Endodermal cell (in vitro differentiated cells): ENCODE measurements at regions not wholly inside any gene's neighbourhood (a gene's known extent, or its start where the extent isn't known, plus 50 kb on each side); places are given as distances from the start of the nearest gene placed in this dataset.

Experiments
- DNase-seq: peaks from one replicate; pipeline ENCODE4 v3.0.0-alpha.2; 2017
- H3K27ac ChIP-seq: 2 replicates; pipeline ENCODE4 v1.5.1; 2013; ENCODE audit warnings: mild to moderate bottlenecking, low read depth, low read length, moderate library complexity
- H3K27me3 ChIP-seq: 2 replicates; pipeline ENCODE4 v1.6.1; 2013; ENCODE audit warnings: mild to moderate bottlenecking, low read length, moderate library complexity; ENCODE audit not compliant: insufficient read depth, control insufficient read depth, poor library complexity, severe bottlenecking
- H3K36me3 ChIP-seq: 2 replicates; pipeline ENCODE4 v1.7.0; 2013; ENCODE audit warnings: mild to moderate bottlenecking, low read length, moderate library complexity; ENCODE audit not compliant: control insufficient read depth, insufficient read depth
- H3K4me1 ChIP-seq: one replicate; pipeline ENCODE4 v1.7.0; 2013; ENCODE audit warnings: low read length; ENCODE audit not compliant: control insufficient read depth, insufficient read depth
- H3K4me3 ChIP-seq: 2 replicates; pipeline ENCODE4 v1.5.1; 2013; ENCODE audit warnings: mild to moderate bottlenecking, low read length, moderate library complexity
- H3K9ac ChIP-seq: 2 replicates; pipeline ENCODE4 v1.6.1; 2013; ENCODE audit warnings: mild to moderate bottlenecking, low read length, moderate library complexity; ENCODE audit not compliant: poor library complexity, severe bottlenecking; ENCODE audit errors: extremely low read depth
- H3K9me3 ChIP-seq: 2 replicates; pipeline ENCODE4 v1.6.1; 2013; ENCODE audit warnings: mild to moderate bottlenecking, low read length, moderate library complexity; ENCODE audit not compliant: control insufficient read depth
- H3K27ac Mint-ChIP-seq: 2 replicates; pipeline ENCODE4 v1.8.0; 2020; ENCODE audit warnings: mixed read lengths
- H3K27me3 Mint-ChIP-seq: 2 replicates; pipeline ENCODE4 v1.8.0; 2021; ENCODE audit warnings: mild to moderate bottlenecking, mixed read lengths; ENCODE audit not compliant: insufficient read depth
- H3K36me3 Mint-ChIP-seq: 2 replicates; pipeline ENCODE4 v1.8.0; 2020; ENCODE audit warnings: low read depth, mixed read lengths
- H3K4me1 Mint-ChIP-seq: 2 replicates; pipeline ENCODE4 v1.8.0; 2020; ENCODE audit warnings: mixed read lengths
- H3K4me3 Mint-ChIP-seq: 2 replicates; pipeline ENCODE4 v1.8.0; 2020; ENCODE audit warnings: mild to moderate bottlenecking, moderate library complexity, mixed read lengths
- H3K9me3 Mint-ChIP-seq: 2 replicates; pipeline ENCODE4 v1.8.0; 2020; ENCODE audit warnings: mild to moderate bottlenecking, mixed read lengths
- WGBS, 2 experiments: methylation state at CpG; one replicate each; pipeline versions ENCODE4 v1.1.5 to v1.1.7; 2013; ENCODE audit warnings: missing lambda C conversion rate in 2 of 2, mixed read lengths in 1 of 2; ENCODE audit not compliant: insufficient coverage in 1 of 2, insufficient read length in 1 of 2; 5-methylcytosine and 5-hydroxymethylcytosine counted together
- TF ChIP-seq, protein P1 (sequence below): fragments of 200-600 bp; sonication (generic); conservative IDR thresholded peaks from 2 replicates; pipeline ENCODE4 v1.5.0; 2021; ENCODE audit warnings: antibody characterized with exemption, mild to moderate bottlenecking

DNA sequence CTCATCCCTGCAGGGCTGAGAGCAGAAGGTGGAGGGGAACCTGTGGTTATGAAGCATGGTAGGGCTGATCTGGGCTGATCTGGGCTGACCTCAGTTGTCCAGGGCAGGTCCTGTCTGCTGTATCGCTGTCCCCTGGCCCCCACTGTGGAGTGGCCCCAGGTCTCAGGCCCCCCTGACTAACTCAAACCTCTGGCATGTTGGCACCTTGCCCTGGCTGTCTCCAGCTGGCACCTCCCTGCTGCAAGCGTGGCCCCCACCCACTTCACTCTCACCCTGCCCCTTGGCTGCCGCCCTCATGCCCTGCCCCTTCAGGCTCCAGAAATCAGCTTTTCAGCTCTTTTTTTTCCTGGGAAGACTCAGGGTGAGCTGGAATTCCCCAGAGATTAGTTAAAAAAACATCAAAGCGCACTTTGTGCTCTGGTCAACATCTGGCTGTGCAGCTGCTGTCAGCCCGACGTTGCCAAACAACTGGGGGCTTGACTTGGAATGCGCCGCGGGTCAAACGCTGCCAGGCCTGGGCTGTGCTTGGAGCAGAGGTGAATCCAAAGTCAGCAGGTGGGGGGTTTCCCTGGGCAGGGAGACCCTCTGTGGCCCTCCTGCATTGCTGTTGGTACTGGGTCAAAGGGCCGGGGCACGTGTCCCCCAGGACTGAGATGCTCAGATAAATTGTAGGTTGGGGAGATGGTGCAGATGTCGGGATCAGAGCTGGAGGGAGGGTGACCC is 173.8 kb upstream of the HDAC4 start:
- Histone ChIP-seq H3K27me3 (no peaks in the 10 kb centered on the region), H3K4me1 (no peaks in the 10 kb centered on the region), H3K4me3 (no peak overlapping the region), H3K9me3 (no peaks in the 10 kb centered on the region), H3K27ac (no peak overlapping the region), H3K9ac (no peak overlapping the region), H3K36me3 (no peaks in the 10 kb centered on the region)
- Mint-ChIP-seq H3K4me1 (no peaks in the 10 kb centered on the region), H3K4me3 (no peak overlapping the region), H3K9me3 (no peaks in the 10 kb centered on the region), H3K27me3 (no peaks in the 10 kb centered on the region), H3K36me3 (no peaks in the 10 kb centered on the region), H3K27ac (no peak overlapping the region)
- DNase-seq, result no peak
- WGBS, 2 experiments, result 87 to 90% methylated on average over 4 to 13 of the region's 13 CpGs
- TF ChIP-seq, protein P1, sequence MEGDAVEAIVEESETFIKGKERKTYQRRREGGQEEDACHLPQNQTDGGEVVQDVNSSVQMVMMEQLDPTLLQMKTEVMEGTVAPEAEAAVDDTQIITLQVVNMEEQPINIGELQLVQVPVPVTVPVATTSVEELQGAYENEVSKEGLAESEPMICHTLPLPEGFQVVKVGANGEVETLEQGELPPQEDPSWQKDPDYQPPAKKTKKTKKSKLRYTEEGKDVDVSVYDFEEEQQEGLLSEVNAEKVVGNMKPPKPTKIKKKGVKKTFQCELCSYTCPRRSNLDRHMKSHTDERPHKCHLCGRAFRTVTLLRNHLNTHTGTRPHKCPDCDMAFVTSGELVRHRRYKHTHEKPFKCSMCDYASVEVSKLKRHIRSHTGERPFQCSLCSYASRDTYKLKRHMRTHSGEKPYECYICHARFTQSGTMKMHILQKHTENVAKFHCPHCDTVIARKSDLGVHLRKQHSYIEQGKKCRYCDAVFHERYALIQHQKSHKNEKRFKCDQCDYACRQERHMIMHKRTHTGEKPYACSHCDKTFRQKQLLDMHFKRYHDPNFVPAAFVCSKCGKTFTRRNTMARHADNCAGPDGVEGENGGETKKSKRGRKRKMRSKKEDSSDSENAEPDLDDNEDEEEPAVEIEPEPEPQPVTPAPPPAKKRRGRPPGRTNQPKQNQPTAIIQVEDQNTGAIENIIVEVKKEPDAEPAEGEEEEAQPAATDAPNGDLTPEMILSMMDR, result no peak

DNA sequence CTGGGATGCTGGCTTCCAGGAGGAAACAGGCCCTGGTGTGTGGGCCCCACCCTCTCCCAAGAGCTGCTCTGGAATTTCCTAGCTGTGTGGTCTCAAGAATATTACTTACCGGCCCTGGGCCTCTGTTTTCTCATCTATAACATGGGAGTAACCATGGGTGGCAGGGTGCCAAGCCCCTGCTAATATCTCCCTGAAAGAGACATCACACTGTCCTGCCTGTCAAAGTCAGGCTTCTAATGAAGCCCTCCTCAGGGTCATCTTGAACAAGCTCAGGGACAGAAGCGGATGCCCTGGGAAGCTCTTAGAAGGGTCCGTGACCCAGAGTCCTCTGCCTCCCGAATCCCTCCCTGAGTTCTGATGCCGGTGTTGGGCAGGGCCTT is 173.2 kb upstream of the HDAC4 start:
- Mint-ChIP-seq H3K27ac (no peak overlapping the region), H3K36me3 (no peaks in the 10 kb centered on the region), H3K27me3 (no peaks in the 10 kb centered on the region), H3K4me1 (no peaks in the 10 kb centered on the region), H3K9me3 (no peaks in the 10 kb centered on the region), H3K4me3 (no peak overlapping the region)
- Histone ChIP-seq H3K27me3 (no peaks in the 10 kb centered on the region), H3K27ac (no peak overlapping the region), H3K9me3 (no peaks in the 10 kb centered on the region), H3K4me1 (no peaks in the 10 kb centered on the region), H3K4me3 (no peak overlapping the region), H3K36me3 (no peaks in the 10 kb centered on the region), H3K9ac (no peak overlapping the region)
- 95 to 100% methylated on average over 4 to 5 of the region's 5 CpGs for WGBS, 2 experiments
- TF ChIP-seq, protein P1, result no peak
- DNase-seq, result no peak

DNA sequence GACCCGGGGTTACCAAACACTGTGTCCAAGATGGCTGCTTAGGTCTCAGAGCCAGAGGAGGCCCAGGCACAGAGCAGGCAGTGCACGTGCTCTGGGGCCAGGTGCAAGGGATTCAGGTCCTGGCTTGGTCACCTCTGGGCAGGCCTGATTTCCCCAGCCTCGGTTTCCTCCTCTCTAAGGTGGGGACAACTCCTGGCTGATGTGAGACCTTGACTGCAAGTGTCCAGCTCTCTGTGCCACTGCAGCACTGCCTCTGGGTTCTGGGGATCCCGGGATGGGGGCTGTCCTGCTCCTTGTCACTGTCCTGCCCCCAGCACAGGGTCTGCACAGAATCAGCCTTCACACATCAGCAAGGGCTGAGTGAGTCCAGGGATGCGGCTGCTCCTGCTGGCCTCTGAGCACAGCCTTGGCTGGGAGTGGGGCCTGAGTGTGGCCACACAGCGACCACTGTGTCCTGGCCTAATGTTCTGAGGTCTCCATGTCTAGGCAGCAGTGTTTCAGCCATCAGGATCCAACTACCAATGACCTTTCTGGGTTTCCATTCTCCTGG is 170.2 kb upstream of the HDAC4 start:
- no peaks in the 10 kb centered on the region for H3K9me3 ChIP-seq
- Mint-ChIP-seq H3K27ac (no peak overlapping the region), H3K36me3 (no peaks in the 10 kb centered on the region), H3K4me3 (no peak overlapping the region), H3K27me3 (no peaks in the 10 kb centered on the region), H3K4me1 (no peaks in the 10 kb centered on the region), H3K9me3 (no peaks in the 10 kb centered on the region)
- no peak overlapping the region for H3K27ac ChIP-seq
- 84 to 87% methylated on average over 4 to 6 of the region's 6 CpGs for WGBS, 2 experiments
- TF ChIP-seq, protein P1, result no peak
- no peaks in the 10 kb centered on the region for H3K36me3 ChIP-seq
- H3K4me3 ChIP-seq, result no peak overlapping the region
- DNase-seq, result no peak
- H3K27me3 ChIP-seq, result no peaks in the 10 kb centered on the region
- no peaks in the 10 kb centered on the region for H3K4me1 ChIP-seq
- H3K9ac ChIP-seq, result no peak overlapping the region
